ENCODE measurements at regions not wholly inside any gene's neighbourhood (a gene's known extent, or its start where the extent isn't known, plus 50 kb on each side); places are given as distances from the start of the nearest gene placed in this dataset.

DNA sequence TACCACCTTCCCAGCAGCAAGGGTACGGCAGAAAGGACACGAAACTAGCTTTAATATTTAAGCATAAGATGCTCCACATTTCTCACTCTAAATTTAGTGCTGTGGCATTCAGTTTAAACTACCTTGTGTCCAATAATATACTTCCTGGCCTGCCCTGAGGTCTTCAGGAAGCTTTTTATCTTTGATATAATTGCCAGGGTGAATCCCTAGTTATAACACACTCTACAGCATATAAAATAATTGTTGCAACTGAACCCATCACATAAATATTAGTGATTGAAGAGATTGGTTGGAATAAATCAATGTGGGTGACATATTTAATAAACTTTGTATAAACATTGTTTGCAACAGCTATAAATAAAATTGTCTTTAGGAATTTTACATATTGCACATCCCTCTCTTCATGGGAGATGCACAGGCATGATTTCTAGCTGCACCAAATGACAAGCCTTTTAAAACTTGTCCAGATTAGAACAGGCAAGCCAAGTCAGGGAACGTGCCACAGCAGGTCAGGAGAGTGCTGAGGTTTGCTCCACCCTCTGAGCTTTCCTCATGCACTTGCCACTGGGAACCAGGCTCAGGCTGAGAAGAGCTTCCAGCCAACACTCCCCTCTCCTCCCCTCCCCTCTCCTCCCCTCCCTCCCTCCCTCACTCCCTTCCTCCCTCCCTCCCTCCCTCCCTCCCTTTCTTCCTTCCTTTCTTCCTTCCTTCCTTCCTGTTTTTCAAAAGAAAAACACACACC is 623.2 kb upstream of the PKN2 start (continued):
- TF ChIP-seq SMAD4 (CRISPR knock-in tag; IDR thresholded peaks at IDR 0.05) = no peak
- no peak for TF ChIP-seq ETV6 (CRISPR knock-in tag; IDR thresholded peaks at IDR 0.05)
- TF ChIP-seq, protein P1, sequence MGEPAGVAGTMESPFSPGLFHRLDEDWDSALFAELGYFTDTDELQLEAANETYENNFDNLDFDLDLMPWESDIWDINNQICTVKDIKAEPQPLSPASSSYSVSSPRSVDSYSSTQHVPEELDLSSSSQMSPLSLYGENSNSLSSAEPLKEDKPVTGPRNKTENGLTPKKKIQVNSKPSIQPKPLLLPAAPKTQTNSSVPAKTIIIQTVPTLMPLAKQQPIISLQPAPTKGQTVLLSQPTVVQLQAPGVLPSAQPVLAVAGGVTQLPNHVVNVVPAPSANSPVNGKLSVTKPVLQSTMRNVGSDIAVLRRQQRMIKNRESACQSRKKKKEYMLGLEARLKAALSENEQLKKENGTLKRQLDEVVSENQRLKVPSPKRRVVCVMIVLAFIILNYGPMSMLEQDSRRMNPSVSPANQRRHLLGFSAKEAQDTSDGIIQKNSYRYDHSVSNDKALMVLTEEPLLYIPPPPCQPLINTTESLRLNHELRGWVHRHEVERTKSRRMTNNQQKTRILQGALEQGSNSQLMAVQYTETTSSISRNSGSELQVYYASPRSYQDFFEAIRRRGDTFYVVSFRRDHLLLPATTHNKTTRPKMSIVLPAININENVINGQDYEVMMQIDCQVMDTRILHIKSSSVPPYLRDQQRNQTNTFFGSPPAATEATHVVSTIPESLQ (CRISPR knock-in tag; IDR thresholded peaks at IDR 0.05) = no peak
- TF ChIP-seq SMAD3 (CRISPR knock-in tag; IDR thresholded peaks at IDR 0.05; ENCODE audit: borderline replicate concordance) = no peak
- TF ChIP-seq, protein P2, sequence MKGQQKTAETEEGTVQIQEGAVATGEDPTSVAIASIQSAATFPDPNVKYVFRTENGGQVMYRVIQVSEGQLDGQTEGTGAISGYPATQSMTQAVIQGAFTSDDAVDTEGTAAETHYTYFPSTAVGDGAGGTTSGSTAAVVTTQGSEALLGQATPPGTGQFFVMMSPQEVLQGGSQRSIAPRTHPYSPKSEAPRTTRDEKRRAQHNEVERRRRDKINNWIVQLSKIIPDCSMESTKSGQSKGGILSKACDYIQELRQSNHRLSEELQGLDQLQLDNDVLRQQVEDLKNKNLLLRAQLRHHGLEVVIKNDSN (CRISPR knock-in tag; IDR thresholded peaks at IDR 0.05) = no peak
- TF ChIP-seq, protein P3, sequence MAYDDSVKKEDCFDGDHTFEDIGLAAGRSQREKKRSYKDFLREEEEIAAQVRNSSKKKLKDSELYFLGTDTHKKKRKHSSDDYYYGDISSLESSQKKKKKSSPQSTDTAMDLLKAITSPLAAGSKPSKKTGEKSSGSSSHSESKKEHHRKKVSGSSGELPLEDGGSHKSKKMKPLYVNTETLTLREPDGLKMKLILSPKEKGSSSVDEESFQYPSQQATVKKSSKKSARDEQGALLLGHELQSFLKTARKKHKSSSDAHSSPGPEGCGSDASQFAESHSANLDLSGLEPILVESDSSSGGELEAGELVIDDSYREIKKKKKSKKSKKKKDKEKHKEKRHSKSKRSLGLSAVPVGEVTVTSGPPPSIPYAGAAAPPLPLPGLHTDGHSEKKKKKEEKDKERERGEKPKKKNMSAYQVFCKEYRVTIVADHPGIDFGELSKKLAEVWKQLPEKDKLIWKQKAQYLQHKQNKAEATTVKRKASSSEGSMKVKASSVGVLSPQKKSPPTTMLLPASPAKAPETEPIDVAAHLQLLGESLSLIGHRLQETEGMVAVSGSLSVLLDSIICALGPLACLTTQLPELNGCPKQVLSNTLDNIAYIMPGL (CRISPR knock-in tag; IDR thresholded peaks at IDR 0.05) = no peak
- no peak for TF ChIP-seq ZNF416 (CRISPR knock-in tag; IDR thresholded peaks at IDR 0.05)
- TF ChIP-seq TP53 (CRISPR knock-in tag; IDR thresholded peaks at IDR 0.05) = no peak
- TF ChIP-seq, protein P4, sequence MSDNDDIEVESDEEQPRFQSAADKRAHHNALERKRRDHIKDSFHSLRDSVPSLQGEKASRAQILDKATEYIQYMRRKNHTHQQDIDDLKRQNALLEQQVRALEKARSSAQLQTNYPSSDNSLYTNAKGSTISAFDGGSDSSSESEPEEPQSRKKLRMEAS (CRISPR knock-in tag; IDR thresholded peaks at IDR 0.05) = no peak
- no peak for TF ChIP-seq HMGA2 (CRISPR knock-in tag; IDR thresholded peaks at IDR 0.05)
- TF ChIP-seq OVOL2 (CRISPR knock-in tag; IDR thresholded peaks at IDR 0.05; ENCODE audit: borderline replicate concordance) = no peak

DNA sequence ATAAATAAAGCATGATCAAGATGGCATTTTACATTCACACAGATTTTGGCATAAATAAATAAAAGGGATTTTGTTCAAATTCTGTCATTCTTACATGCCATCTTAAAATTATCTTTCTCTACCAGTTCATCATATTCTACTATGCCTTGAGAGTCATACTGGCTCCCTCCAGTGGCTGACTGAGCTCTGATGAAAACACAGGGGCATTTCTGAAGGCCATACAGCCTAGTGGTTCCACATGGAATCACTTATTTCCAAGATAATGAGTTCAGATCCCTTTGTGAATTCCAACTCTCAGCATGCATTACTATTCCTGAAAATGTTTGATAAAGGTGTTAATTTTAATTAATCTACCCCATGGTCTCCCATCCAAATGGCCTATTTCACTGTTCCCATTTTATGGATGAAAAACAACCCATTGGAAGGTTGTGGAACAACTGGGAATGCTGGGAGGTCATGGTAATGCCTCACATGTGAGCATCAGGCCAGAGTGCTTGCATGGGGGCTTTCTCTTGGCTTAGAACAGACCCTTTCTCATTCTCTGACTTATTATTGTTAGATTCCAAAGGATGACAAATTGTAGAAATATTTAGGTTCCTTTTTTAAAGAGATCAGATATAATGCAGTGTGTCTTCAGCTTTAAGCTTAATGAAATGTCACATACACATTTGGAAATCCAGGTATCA is 622.4 kb upstream of the PKN2 start:
- Mint-ChIP-seq H3K27ac (no peak overlapping the region), H3K27me3 (ENCODE audit: low read depth) (no peaks in the 10 kb centered on the region), H3K4me1 (peaks cover 9% of the 10 kb centered on the region), H3K9me3 (no peaks in the 10 kb centered on the region), H3K4me3 (no peak overlapping the region), H3K36me3 (no peaks in the 10 kb centered on the region)
- TF ChIP-seq, protein P5, sequence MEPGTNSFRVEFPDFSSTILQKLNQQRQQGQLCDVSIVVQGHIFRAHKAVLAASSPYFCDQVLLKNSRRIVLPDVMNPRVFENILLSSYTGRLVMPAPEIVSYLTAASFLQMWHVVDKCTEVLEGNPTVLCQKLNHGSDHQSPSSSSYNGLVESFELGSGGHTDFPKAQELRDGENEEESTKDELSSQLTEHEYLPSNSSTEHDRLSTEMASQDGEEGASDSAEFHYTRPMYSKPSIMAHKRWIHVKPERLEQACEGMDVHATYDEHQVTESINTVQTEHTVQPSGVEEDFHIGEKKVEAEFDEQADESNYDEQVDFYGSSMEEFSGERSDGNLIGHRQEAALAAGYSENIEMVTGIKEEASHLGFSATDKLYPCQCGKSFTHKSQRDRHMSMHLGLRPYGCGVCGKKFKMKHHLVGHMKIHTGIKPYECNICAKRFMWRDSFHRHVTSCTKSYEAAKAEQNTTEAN (CRISPR knock-in tag; IDR thresholded peaks at IDR 0.05) = no peak
- TF ChIP-seq, protein P3 (CRISPR knock-in tag; IDR thresholded peaks at IDR 0.05) = no peak
- TF ChIP-seq, protein P6, sequence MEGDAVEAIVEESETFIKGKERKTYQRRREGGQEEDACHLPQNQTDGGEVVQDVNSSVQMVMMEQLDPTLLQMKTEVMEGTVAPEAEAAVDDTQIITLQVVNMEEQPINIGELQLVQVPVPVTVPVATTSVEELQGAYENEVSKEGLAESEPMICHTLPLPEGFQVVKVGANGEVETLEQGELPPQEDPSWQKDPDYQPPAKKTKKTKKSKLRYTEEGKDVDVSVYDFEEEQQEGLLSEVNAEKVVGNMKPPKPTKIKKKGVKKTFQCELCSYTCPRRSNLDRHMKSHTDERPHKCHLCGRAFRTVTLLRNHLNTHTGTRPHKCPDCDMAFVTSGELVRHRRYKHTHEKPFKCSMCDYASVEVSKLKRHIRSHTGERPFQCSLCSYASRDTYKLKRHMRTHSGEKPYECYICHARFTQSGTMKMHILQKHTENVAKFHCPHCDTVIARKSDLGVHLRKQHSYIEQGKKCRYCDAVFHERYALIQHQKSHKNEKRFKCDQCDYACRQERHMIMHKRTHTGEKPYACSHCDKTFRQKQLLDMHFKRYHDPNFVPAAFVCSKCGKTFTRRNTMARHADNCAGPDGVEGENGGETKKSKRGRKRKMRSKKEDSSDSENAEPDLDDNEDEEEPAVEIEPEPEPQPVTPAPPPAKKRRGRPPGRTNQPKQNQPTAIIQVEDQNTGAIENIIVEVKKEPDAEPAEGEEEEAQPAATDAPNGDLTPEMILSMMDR (IDR thresholded peaks at IDR 0.05) = peak; percentile 26; the same call in 1 of the 2 replicates
- TF ChIP-seq GABPB1 (CRISPR knock-in tag; IDR thresholded peaks at IDR 0.05) (no peak), ZNF263 (CRISPR knock-in tag; IDR thresholded peaks at IDR 0.05; ENCODE audit: low read depth) (no peak)
- DNase-seq (ENCODE audit: low spot score) (peak; percentile 61), ATAC-seq (peak; percentile 99)
- POLR2A ChIA-PET = no interaction called here
- CTCF ChIA-PET = interaction anchor here (0.6 to 2.4 kb wide), 19 partner anchors 9 to 769 kb away, joined by 3 to 17 read pairs (median 4); no protein-coding TSS in a partner anchor
